ENCODE measurements at regions not wholly inside any gene's neighbourhood (a gene's known extent, or its start where the extent isn't known, plus 50 kb on each side); places are given as distances from the start of the nearest gene placed in this dataset.
"Not testable (repeated sequence)": the region's sequence is repeated elsewhere in the genome, so short reads cannot be mapped to it uniquely, and the experiment has no call there.

- not testable (repeated sequence) for TF ChIP-seq FOXP1 (CRISPR knock-in tag; IDR thresholded peaks at IDR 0.05); MCM7 (IDR thresholded peaks at IDR 0.05); HCFC1 (IDR thresholded peaks at IDR 0.05; ENCODE audit: low read depth, low read length); XRCC5 (IDR thresholded peaks at IDR 0.05; ENCODE audit: low read depth, low read length); ZFP1 (CRISPR knock-in tag; IDR thresholded peaks at IDR 0.05); CTCF (IDR thresholded peaks at IDR 0.05 in 2 of 3, conservative IDR thresholded peaks at IDR 0.05 in 1 of 3; ENCODE audit: insufficient read depth in 2 of 3, low read depth in 1 of 3, low read length in 3 of 3); FOS (IDR thresholded peaks at IDR 0.05; ENCODE audit: extremely low read depth, insufficient read length); ZKSCAN3 (CRISPR knock-in tag; IDR thresholded peaks at IDR 0.05); MEF2A (IDR thresholded peaks at IDR 0.05; ENCODE audit: control insufficient read depth, low read depth, low read length); POLR2B (IDR thresholded peaks at IDR 0.05; ENCODE audit: low read depth, partially characterized antibody); TSHZ1 (CRISPR knock-in tag; IDR thresholded peaks at IDR 0.05)
Measured at GRCh38 chr9:40174035-40174434, 818.6 kb downstream of the SPATA31A1 start.

Measured in K562 (cell line).